ENCODE measurements at regions not wholly inside any gene's neighbourhood (a gene's known extent, or its start where the extent isn't known, plus 50 kb on each side); places are given as distances from the start of the nearest gene placed in this dataset.

- Histone ChIP-seq H3K27ac (ENCODE audit: low read length) (no peak overlapping the region), H3K79me2 (replicated peaks; ENCODE audit: insufficient read depth, low read length) (no peaks in the 10 kb centered on the region)
- TF ChIP-seq EP300 (conservative IDR thresholded peaks at IDR 0.05; ENCODE audit: poor library complexity, severe bottlenecking) (no peak), CTCF (IDR thresholded peaks at IDR 0.05; ENCODE audit: poor library complexity, severe bottlenecking) (no peak), POLR2AphosphoS5 (IDR thresholded peaks at IDR 0.05) (no peak), SMC3 (conservative IDR thresholded peaks at IDR 0.05; ENCODE audit: poor library complexity) (no peak), MXI1 (conservative IDR thresholded peaks at IDR 0.05; ENCODE audit: poor library complexity, severe bottlenecking) (no peak)
Measured at GRCh38 chr3:25306705-25307104, 121.4 kb upstream of the RARB start.

GRCh38 chr3:25313286-25313685 lies 114.8 kb upstream of the RARB start:
- no peak overlapping the region for H3K4me3 ChIP-seq (ENCODE audit: low read length)
- no peaks in the 10 kb centered on the region for H3K79me2 ChIP-seq (replicated peaks; ENCODE audit: insufficient read depth, low read length)
- no peaks in the 10 kb centered on the region for H3K27me3 ChIP-seq (ENCODE audit: insufficient read depth, low read depth, low read length)
- no peak for TF ChIP-seq TAF1 (IDR thresholded peaks at IDR 0.05; ENCODE audit: low read depth)
- no peak for TF ChIP-seq MXI1 (conservative IDR thresholded peaks at IDR 0.05; ENCODE audit: poor library complexity, severe bottlenecking)
- no peak for TF ChIP-seq RAD21 (conservative IDR thresholded peaks at IDR 0.05)
- TF ChIP-seq EZH2 (IDR thresholded peaks at IDR 0.05; ENCODE audit: borderline replicate concordance, insufficient read depth, low read length, poor library complexity, severe bottlenecking) = no peak
- no peak overlapping the region for H3K27ac ChIP-seq (ENCODE audit: low read length)
- no peaks in the 10 kb centered on the region for H3K36me3 ChIP-seq (ENCODE audit: insufficient read depth, low read length)
- no peak overlapping the region for H2AFZ ChIP-seq (ENCODE audit: low read depth, low read length)
- H3K9me3 ChIP-seq (ENCODE audit: low read length) = no peaks in the 10 kb centered on the region
- H3K9me2 ChIP-seq (ENCODE audit: insufficient read depth, low read length) = no peaks in the 10 kb centered on the region
- no peak overlapping the region for H3K4me2 ChIP-seq (ENCODE audit: low read length)
- H3K9ac ChIP-seq (ENCODE audit: low read length) = no peak overlapping the region
- no peaks in the 10 kb centered on the region for H3F3A ChIP-seq (ENCODE audit: insufficient read depth, low read length, poor library complexity, severe bottlenecking)
- H4K20me1 ChIP-seq (ENCODE audit: insufficient read depth) = no peaks in the 10 kb centered on the region

More at GRCh38 chr3:25306705-25307104, 121.4 kb upstream of the RARB start:
- no peaks in the 10 kb centered on the region for H3K9me3 ChIP-seq (ENCODE audit: low read length)
- H3K36me3 ChIP-seq (ENCODE audit: insufficient read depth, low read length) = no peaks in the 10 kb centered on the region
- no peaks in the 10 kb centered on the region for H3F3A ChIP-seq (ENCODE audit: insufficient read depth, low read length, poor library complexity, severe bottlenecking)
- no peak overlapping the region for H3K9ac ChIP-seq (ENCODE audit: low read length)
- no peak overlapping the region for H3K4me3 ChIP-seq (ENCODE audit: low read length)
- no peak overlapping the region for H3K4me2 ChIP-seq (ENCODE audit: low read length)
- no peaks in the 10 kb centered on the region for H3K9me2 ChIP-seq (ENCODE audit: insufficient read depth, low read length)
- no peaks in the 10 kb centered on the region for H3K27me3 ChIP-seq (ENCODE audit: insufficient read depth, low read depth, low read length)
- H2AFZ ChIP-seq (ENCODE audit: low read depth, low read length) = no peak overlapping the region
- H4K20me1 ChIP-seq (ENCODE audit: insufficient read depth) = no peaks in the 10 kb centered on the region

GRCh38 chr3:25324954-25325655 lies 103.0 kb upstream of the RARB start:
- Histone ChIP-seq H4K20me1 (ENCODE audit: insufficient read depth) (no peaks in the 10 kb centered on the region), H3K79me2 (replicated peaks; ENCODE audit: insufficient read depth, low read length) (no peaks in the 10 kb centered on the region), H3K27ac (ENCODE audit: low read length) (no peak overlapping the region), H2AFZ (ENCODE audit: low read depth, low read length) (no peak overlapping the region), H3K36me3 (ENCODE audit: insufficient read depth, low read length) (no peaks in the 10 kb centered on the region), H3K4me3 (ENCODE audit: low read length) (no peak overlapping the region), H3K9me2 (ENCODE audit: insufficient read depth, low read length) (no peaks in the 10 kb centered on the region), H3K27me3 (ENCODE audit: insufficient read depth, low read depth, low read length) (no peaks in the 10 kb centered on the region), H3F3A (ENCODE audit: insufficient read depth, low read length, poor library complexity, severe bottlenecking) (no peaks in the 10 kb centered on the region), H3K9ac (ENCODE audit: low read length) (no peak overlapping the region), H3K4me2 (ENCODE audit: low read length) (no peak overlapping the region), H3K9me3 (ENCODE audit: low read length) (no peaks in the 10 kb centered on the region)
- no peak for TF ChIP-seq EP300 (conservative IDR thresholded peaks at IDR 0.05; ENCODE audit: poor library complexity, severe bottlenecking)
- no peak for TF ChIP-seq TAF1 (IDR thresholded peaks at IDR 0.05; ENCODE audit: low read depth)
- no peak for TF ChIP-seq EZH2 (IDR thresholded peaks at IDR 0.05; ENCODE audit: borderline replicate concordance, insufficient read depth, low read length, poor library complexity, severe bottlenecking)
- no peak for TF ChIP-seq REST (IDR thresholded peaks at IDR 0.05; ENCODE audit: borderline replicate concordance)
- no peak for TF ChIP-seq RAD21 (conservative IDR thresholded peaks at IDR 0.05)
- no peak for TF ChIP-seq POLR2AphosphoS5 (IDR thresholded peaks at IDR 0.05)
